ENCODE measurements at regions not wholly inside any gene's neighbourhood (a gene's known extent, or its start where the extent isn't known, plus 50 kb on each side); places are given as distances from the start of the nearest gene placed in this dataset.

DNA sequence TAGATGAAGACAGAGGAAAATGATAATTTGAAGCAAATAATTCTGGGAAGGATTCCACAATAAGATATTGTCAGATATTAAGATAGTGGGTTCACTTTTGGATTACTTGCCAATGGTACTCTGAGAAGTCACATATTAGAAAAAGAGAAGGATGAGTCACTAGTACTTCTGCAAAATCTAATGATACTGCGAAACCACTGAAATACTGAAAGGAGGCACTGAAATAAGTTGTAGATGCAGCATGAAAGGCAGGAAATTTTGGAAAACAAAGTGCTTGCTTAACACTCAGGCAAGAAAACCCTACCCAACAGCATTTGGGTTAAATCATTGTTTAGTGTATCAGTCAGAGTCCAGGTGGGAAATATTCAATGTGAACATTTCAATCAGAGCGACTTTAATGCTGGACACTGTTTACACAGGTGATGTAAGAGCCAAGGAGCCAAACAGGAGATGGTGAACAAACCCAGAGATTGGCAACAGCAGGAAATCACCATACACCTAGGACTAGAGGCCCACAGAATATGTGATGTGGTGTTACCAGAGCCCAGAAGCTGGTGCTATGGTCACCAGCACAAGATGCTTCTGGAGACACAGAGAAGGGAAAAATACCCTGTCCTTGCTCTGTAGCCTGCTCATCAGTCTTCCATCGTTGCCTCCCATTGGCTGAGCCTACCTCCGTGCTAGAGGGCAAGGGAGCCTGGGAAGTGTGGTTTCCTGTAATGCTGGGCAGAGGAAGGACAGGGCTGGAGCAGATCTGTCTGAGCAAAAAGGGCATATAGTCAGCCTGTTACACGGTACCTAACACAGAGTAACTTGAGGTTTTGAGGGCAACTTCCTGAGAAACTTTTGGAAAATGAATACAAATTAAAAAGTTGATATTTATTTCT, 204.7 kb upstream of the ITGA4 start:
- H3K9me3 ChIP-seq (ENCODE audit: low read depth): no peaks in the 10 kb centered on the region
- H3K4me3 ChIP-seq: no peak overlapping the region
- H3K79me2 ChIP-seq: no peaks in the 10 kb centered on the region
- no peaks in the 10 kb centered on the region for H4K20me1 ChIP-seq (ENCODE audit: insufficient read depth, poor library complexity, severe bottlenecking)
- H3K4me2 ChIP-seq: no peak overlapping the region
- no peak for DNase-seq (ENCODE audit: low spot score)
- H3K9me2 ChIP-seq (replicated peaks; ENCODE audit: insufficient read depth): no peaks in the 10 kb centered on the region
- no peaks in the 10 kb centered on the region for H3K36me3 ChIP-seq (replicated peaks; ENCODE audit: insufficient read depth, low read depth)
- no peak overlapping the region for H2AFZ ChIP-seq
- no peaks in the 10 kb centered on the region for H3K4me1 ChIP-seq (ENCODE audit: insufficient read depth)
- 84% methylated on average over 5 of the region's 5 CpGs for WGBS (ENCODE audit: low lambda C conversion rate, missing lambda C conversion rate)
- no peak overlapping the region for H3K27ac ChIP-seq
- H3K27me3 ChIP-seq: no peaks in the 10 kb centered on the region
- TF ChIP-seq, protein P1, sequence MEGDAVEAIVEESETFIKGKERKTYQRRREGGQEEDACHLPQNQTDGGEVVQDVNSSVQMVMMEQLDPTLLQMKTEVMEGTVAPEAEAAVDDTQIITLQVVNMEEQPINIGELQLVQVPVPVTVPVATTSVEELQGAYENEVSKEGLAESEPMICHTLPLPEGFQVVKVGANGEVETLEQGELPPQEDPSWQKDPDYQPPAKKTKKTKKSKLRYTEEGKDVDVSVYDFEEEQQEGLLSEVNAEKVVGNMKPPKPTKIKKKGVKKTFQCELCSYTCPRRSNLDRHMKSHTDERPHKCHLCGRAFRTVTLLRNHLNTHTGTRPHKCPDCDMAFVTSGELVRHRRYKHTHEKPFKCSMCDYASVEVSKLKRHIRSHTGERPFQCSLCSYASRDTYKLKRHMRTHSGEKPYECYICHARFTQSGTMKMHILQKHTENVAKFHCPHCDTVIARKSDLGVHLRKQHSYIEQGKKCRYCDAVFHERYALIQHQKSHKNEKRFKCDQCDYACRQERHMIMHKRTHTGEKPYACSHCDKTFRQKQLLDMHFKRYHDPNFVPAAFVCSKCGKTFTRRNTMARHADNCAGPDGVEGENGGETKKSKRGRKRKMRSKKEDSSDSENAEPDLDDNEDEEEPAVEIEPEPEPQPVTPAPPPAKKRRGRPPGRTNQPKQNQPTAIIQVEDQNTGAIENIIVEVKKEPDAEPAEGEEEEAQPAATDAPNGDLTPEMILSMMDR (IDR thresholded peaks at IDR 0.05; ENCODE audit: poor library complexity): no peak
- TF ChIP-seq EZH2 (IDR thresholded peaks at IDR 0.05; ENCODE audit: borderline replicate concordance): no peak

DNA sequence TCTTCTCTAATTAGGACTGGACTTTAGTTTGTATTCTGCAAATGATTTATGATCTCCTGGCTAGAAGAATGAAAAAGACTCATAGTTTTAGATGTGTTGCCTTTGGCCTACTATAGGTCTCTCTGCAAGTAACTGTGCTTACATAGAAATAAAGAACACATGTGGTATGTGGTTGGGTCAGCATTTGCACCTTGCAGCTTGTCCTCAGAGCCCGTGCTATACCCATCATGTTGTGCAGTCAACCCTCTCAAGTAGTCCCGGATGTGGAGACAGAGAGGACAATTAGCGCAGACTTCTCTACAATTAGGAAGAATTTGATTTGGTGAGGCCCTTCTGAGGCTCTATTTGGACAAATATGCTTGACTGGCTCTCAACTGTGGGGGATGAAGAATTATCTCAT, 203.7 kb upstream of the ITGA4 start:
- Histone ChIP-seq H3K4me3 (no peak overlapping the region), H3K79me2 (no peaks in the 10 kb centered on the region), H3K27ac (no peak overlapping the region), H3K9me3 (ENCODE audit: low read depth) (no peaks in the 10 kb centered on the region), H3K27me3 (no peaks in the 10 kb centered on the region), H2AFZ (no peak overlapping the region), H3K9me2 (replicated peaks; ENCODE audit: insufficient read depth) (no peaks in the 10 kb centered on the region), H4K20me1 (ENCODE audit: insufficient read depth, poor library complexity, severe bottlenecking) (no peaks in the 10 kb centered on the region), H3K36me3 (replicated peaks; ENCODE audit: insufficient read depth, low read depth) (no peaks in the 10 kb centered on the region), H3K4me2 (no peak overlapping the region), H3K4me1 (ENCODE audit: insufficient read depth) (no peaks in the 10 kb centered on the region)
- DNase-seq (ENCODE audit: low spot score): no peak
- 94% methylated on average over 3 of the region's 3 CpGs for WGBS (ENCODE audit: low lambda C conversion rate, missing lambda C conversion rate)
- TF ChIP-seq EZH2 (IDR thresholded peaks at IDR 0.05; ENCODE audit: borderline replicate concordance) (no peak), EZH2phosphoT487 (IDR thresholded peaks at IDR 0.05; ENCODE audit: low read depth, severe bottlenecking, unreplicated experiment) (no peak)
- TF ChIP-seq, protein P1 (IDR thresholded peaks at IDR 0.05; ENCODE audit: poor library complexity): no peak

- Histone ChIP-seq H3K9me3 (ENCODE audit: low read depth) (no peaks in the 10 kb centered on the region), H3K79me2 (no peaks in the 10 kb centered on the region), H3K4me3 (no peak overlapping the region), H3K36me3 (replicated peaks; ENCODE audit: insufficient read depth, low read depth) (no peaks in the 10 kb centered on the region), H3K27me3 (no peaks in the 10 kb centered on the region), H2AFZ (no peak overlapping the region), H3K4me2 (no peak overlapping the region), H3K4me1 (ENCODE audit: insufficient read depth) (no peaks in the 10 kb centered on the region), H4K20me1 (ENCODE audit: insufficient read depth, poor library complexity, severe bottlenecking) (no peaks in the 10 kb centered on the region), H3K9me2 (replicated peaks; ENCODE audit: insufficient read depth) (no peaks in the 10 kb centered on the region), H3K27ac (no peak overlapping the region)
- DNase-seq (ENCODE audit: low spot score): no peak
- TF ChIP-seq EZH2 (IDR thresholded peaks at IDR 0.05; ENCODE audit: borderline replicate concordance): no peak
- TF ChIP-seq, protein P1 (IDR thresholded peaks at IDR 0.05; ENCODE audit: poor library complexity): no peak
- no peak for TF ChIP-seq EZH2phosphoT487 (IDR thresholded peaks at IDR 0.05; ENCODE audit: low read depth, severe bottlenecking, unreplicated experiment)
- 87% methylated on average over 1 of the region's 1 CpG for WGBS (ENCODE audit: low lambda C conversion rate, missing lambda C conversion rate)
Measured at GRCh38 chr2:181255651-181256050, 201.5 kb upstream of the ITGA4 start.

Measured in hepatocyte (in vitro differentiated cells).